22Rv1 (cell line): ENCODE measurements at regions not wholly inside any gene's neighbourhood (a gene's known extent, or its start where the extent isn't known, plus 50 kb on each side); places are given as distances from the start of the nearest gene placed in this dataset.
"Not testable (repeated sequence)": the region's sequence is repeated elsewhere in the genome, so short reads cannot be mapped to it uniquely, and the experiment has no call there.

Experiments
- H3K27ac ChIP-seq: fragments of 450-650 bp; 2 replicates; pipeline ENCODE4 v1.5.1; 2017
- CTCF ChIP-seq: fragments of 450-650 bp; IDR thresholded peaks from 2 replicates; pipeline ENCODE4 v1.5.1; 2017; ENCODE audit warnings: mild to moderate bottlenecking
- ZFX ChIP-seq: fragments of 450-650 bp; IDR thresholded peaks from 2 replicates; pipeline ENCODE4 v1.6.1; 2017; ENCODE audit warnings: antibody characterized with exemption, borderline replicate concordance

- TF ChIP-seq ZFX (no peak), CTCF (no peak)
- H3K27ac ChIP-seq = no peak overlapping the region
Observed at GRCh38 chr6:132187816-132188215, 213.5 kb downstream of the MOXD1 start.

GRCh38 chr6:132184966-132185365 is 216.3 kb downstream of the MOXD1 start:
- not testable (repeated sequence) for H3K27ac ChIP-seq

- H3K27ac ChIP-seq = no peak overlapping the region
- no peak for TF ChIP-seq CTCF
- TF ChIP-seq ZFX = no peak
Observed at GRCh38 chr6:132179955-132180354, 221.3 kb downstream of the MOXD1 start.

GRCh38 chr6:132174919-132175318 is 223.7 kb upstream of the CCN2 start:
- H3K27ac ChIP-seq = no peak overlapping the region
- no peak for TF ChIP-seq CTCF
- TF ChIP-seq ZFX = no peak

- TF ChIP-seq CTCF (no peak), ZFX (no peak)
- H3K27ac ChIP-seq = no peak overlapping the region
Observed at GRCh38 chr6:132168961-132169360, 217.8 kb upstream of the CCN2 start.

- TF ChIP-seq CTCF = no peak
- TF ChIP-seq ZFX = no peak
- H3K27ac ChIP-seq = 0 out of 2 replicates have a peak overlapping the region, but pooled peaks have one; percentile 11
Observed at GRCh38 chr6:132167929-132168892, 217.0 kb upstream of the CCN2 start.

GRCh38 chr6:132166526-132167051 is 215.4 kb upstream of the CCN2 start:
- no peak overlapping the region for H3K27ac ChIP-seq
- TF ChIP-seq ZFX = no peak
- TF ChIP-seq CTCF = no peak

GRCh38 chr6:132165677-132166076 is 214.5 kb upstream of the CCN2 start:
- TF ChIP-seq ZFX (no peak), CTCF (no peak)
- no peak overlapping the region for H3K27ac ChIP-seq
